GM12878 (cell line): ENCODE measurements at regions not wholly inside any gene's neighbourhood (a gene's known extent, or its start where the extent isn't known, plus 50 kb on each side); places are given as distances from the start of the nearest gene placed in this dataset.

Experiments
- ATAC-seq: fragments of 200-7000 bp; cut with Tn5 transposase; 3 replicates; pipeline ENCODE4 v1.9.1; 2020; ENCODE audit warnings: mild to moderate bottlenecking, moderate library complexity
- BruUV-seq: library from RNA; stranded (reverse); fragments of 400-500 nt; replicated peaks from 2 replicates; lab custom pipeline; 2021; lab: Mats Ljungman, UMichigan
- CTCF ChIA-PET: fragments of 300-600 bp; sonication (Branson Sonifier 250); formaldehyde crosslinking; extraction: SDS; loops from one replicate; lab custom pipeline; 2021; ENCODE audit warnings: inconsistent platforms; lab: Yijun Ruan, JAX
- POLR2A ChIA-PET: fragments of 350-600 bp; formaldehyde crosslinking; extraction: SDS; loops from one replicate; lab custom pipeline; 2021; ENCODE audit warnings: inconsistent platforms; lab: Charles Lee
- RAD21 ChIA-PET: fragments of 300-600 bp; sonication (Branson Sonifier 250); formaldehyde crosslinking; loops from one replicate; lab custom pipeline; 2023; ENCODE audit warnings: antibody characterized with exemption; ENCODE audit not compliant: unreplicated experiment; lab: Charles Lee
- SMC1A ChIA-PET: fragments of 300-600 bp; sonication (Branson Sonifier 250); formaldehyde crosslinking; loops from one replicate; lab custom pipeline; 2023; ENCODE audit not compliant: unreplicated experiment, uncharacterized antibody; lab: Charles Lee
- DNase-seq: peaks from one replicate; pipeline ENCODE4 v3.0.0-alpha.2; 2011; ENCODE audit warnings: low read depth, low spot score
- FAIRE-seq: peaks from 3 replicates; lab custom pipeline; 2011; peaks lifted over from hg19 to GRCh38; lab: Jason Lieb, UNC
- H2AFZ ChIP-seq: 2 replicates; pipeline ENCODE4 v1.6.0; 2011; ENCODE audit warnings: low read depth, low read length, control low read depth; ENCODE audit not compliant: control insufficient read depth
- H3K27ac ChIP-seq: 2 replicates; pipeline ENCODE4 v1.5.1; 2011; ENCODE audit warnings: control low read depth; ENCODE audit not compliant: control insufficient read depth, insufficient read depth
- H3K27me3 ChIP-seq, 2 experiments: replicated peaks in 1 of 2; 2 replicates each; pipeline versions ENCODE4 v1.6.0 to v1.6.1; 2011; ENCODE audit warnings: low read length in 1 of 2; ENCODE audit not compliant: control insufficient read depth in 2 of 2, insufficient read depth in 2 of 2
- H3K36me3 ChIP-seq, 2 experiments: 2 replicates each; pipeline ENCODE4 v1.5.1; 2011; ENCODE audit warnings: low read length in 1 of 2; ENCODE audit not compliant: control insufficient read depth in 2 of 2, insufficient read depth in 2 of 2
- H3K4me1 ChIP-seq: 2 replicates; pipeline ENCODE4 v1.6.1; 2011; ENCODE audit warnings: mild to moderate bottlenecking, low read length, moderate library complexity, mixed read lengths; ENCODE audit not compliant: control insufficient read depth, insufficient read depth
- H3K4me2 ChIP-seq: 2 replicates; pipeline ENCODE4 v1.6.0; 2011; ENCODE audit warnings: control low read depth; ENCODE audit not compliant: control insufficient read depth, insufficient read depth
- H3K4me3 ChIP-seq: fragments of 200-600 bp; sonication (generic); 2 replicates; pipeline ENCODE4 v1.5.1; 2016
- H3K79me2 ChIP-seq: 2 replicates; pipeline ENCODE4 v1.6.0; 2011; ENCODE audit warnings: low read length; ENCODE audit not compliant: control insufficient read depth, insufficient read depth
- H3K9ac ChIP-seq: 2 replicates; pipeline ENCODE4 v1.8.0; 2011; ENCODE audit warnings: low read length, control low read depth, mixed read lengths; ENCODE audit not compliant: control insufficient read depth, insufficient read depth
- H3K9me3 ChIP-seq: replicated peaks from 3 replicates; pipeline ENCODE4 v1.5.1; 2011; ENCODE audit warnings: mild to moderate bottlenecking, low read length; ENCODE audit not compliant: control insufficient read depth, insufficient read depth
- H4K20me1 ChIP-seq: 2 replicates; pipeline ENCODE4 v1.6.0; 2011; ENCODE audit not compliant: control insufficient read depth, insufficient read depth
- BHLHE40 ChIP-seq, 2 experiments: fragments of 450-650 bp in 1 of 2; IDR thresholded peaks; 2 replicates each; pipeline ENCODE4 v1.6.1; 2011 to 2017; ENCODE audit warnings: low read depth in 2 of 2, borderline replicate concordance in 1 of 2, improper control_type of control experiment in 1 of 2, low read length in 1 of 2, mild to moderate bottlenecking in 1 of 2
- CHD2 ChIP-seq: IDR thresholded peaks from 2 replicates; pipeline ENCODE4 v1.6.1; 2011; ENCODE audit warnings: low read depth, low read length, improper control_type of control experiment, borderline replicate concordance
- EED ChIP-seq: sonication (generic); IDR thresholded peaks from 2 replicates; pipeline ENCODE4 v1.6.1; 2016; ENCODE audit warnings: antibody characterized with exemption, low read depth
- KLF5 ChIP-seq: fragments of 450-650 bp; IDR thresholded peaks from 2 replicates; pipeline ENCODE4 v1.6.1; 2014; ENCODE audit warnings: mild to moderate bottlenecking; ENCODE audit not compliant: partially characterized antibody
- NFYA ChIP-seq: IDR thresholded peaks from 2 replicates; pipeline ENCODE4 v1.6.1; 2011; ENCODE audit warnings: low read depth, mild to moderate bottlenecking, low read length, improper control_type of control experiment, borderline replicate concordance
- SIN3A ChIP-seq: IDR thresholded peaks from 2 replicates; pipeline ENCODE4 v1.6.1; 2012; ENCODE audit warnings: low read depth, low read length, improper control_type of control experiment
- SMARCA5 ChIP-seq: fragments of 450-650 bp; IDR thresholded peaks from 2 replicates; pipeline ENCODE4 v1.6.1; 2017; ENCODE audit warnings: mild to moderate bottlenecking
- STAT3 ChIP-seq: IDR thresholded peaks from 2 replicates; pipeline ENCODE4 v1.6.1; 2011; ENCODE audit warnings: low read depth, low read length, improper control_type of control experiment
- ZBTB4 ChIP-seq: fragments of 450-650 bp; formaldehyde crosslinking; IDR thresholded peaks from 2 replicates; pipeline ENCODE4 v1.4.0; 2022; ENCODE audit warnings: mild to moderate bottlenecking, moderate library complexity
- ZNF687 ChIP-seq: fragments of 450-650 bp; IDR thresholded peaks from 2 replicates; pipeline ENCODE4 v1.6.1; 2017; ENCODE audit warnings: mild to moderate bottlenecking, moderate library complexity
- WGBS: methylation state at CpG from one replicate; pipeline ENCODE4 v1.1.6; 2016; ENCODE audit warnings: low lambda C conversion rate; ENCODE audit not compliant: insufficient replicate concordance, insufficient coverage; ENCODE audit errors: missing lambda C conversion rate; 5-methylcytosine and 5-hydroxymethylcytosine counted together
- in situ Hi-C: fragments of 300-500 bp; cut with MboI; formaldehyde crosslinking; loops from 9 replicates; pipeline ENCODE4 v1.14.3; 2018; ENCODE audit warnings: mixed read lengths
- intact Hi-C: fragments of 100-400 bp; cut with micrococcal nuclease; formaldehyde crosslinking; loops from one replicate; pipeline ENCODE4 v1.14.2; 2022; ENCODE audit not compliant: unreplicated experiment

- no peak for FAIRE-seq
- CTCF ChIA-PET: interaction anchor here (1.2 kb wide), 1 partner anchor 12 kb away, joined by 3 read pairs; no protein-coding TSS in a partner anchor
- Histone ChIP-seq H3K79me2 (no peaks in the 10 kb centered on the region), H3K27me3 (no peaks in the 10 kb centered on the region), H3K27ac (no peak overlapping the region), H3K4me3 (no peak overlapping the region), H2AFZ (no peak overlapping the region), H3K4me2 (no peak overlapping the region), H3K4me1 (no peaks in the 10 kb centered on the region), H3K9ac (no peak overlapping the region), H3K9me3 (no peaks in the 10 kb centered on the region), H4K20me1 (no peaks in the 10 kb centered on the region), H3K36me3 (no peaks in the 10 kb centered on the region)
- BruUV-seq: no TSS peak
- 4% methylated on average over 5 of the region's 5 CpGs for WGBS
- POLR2A ChIA-PET: no interaction called here
- RAD21 ChIA-PET: no interaction called here
- no peak for TF ChIP-seq ZBTB4 (CRISPR knock-in tag)
- no peak for TF ChIP-seq KLF5
- no peak for TF ChIP-seq CHD2
- no peak for TF ChIP-seq EED
- no peak for ATAC-seq
- SMC1A ChIA-PET: no interaction called here
- DNase-seq: no peak
- in situ Hi-C loops (no loop called here), intact Hi-C loops (no loop called here)
Observed at GRCh38 chrX:46257451-46257879, 287.8 kb downstream of the ZNF674 start.

GRCh38 chrX:46256875-46257274, 288.3 kb downstream of the ZNF674 start:
- Histone ChIP-seq H2AFZ (no peak overlapping the region), H3K4me2 (no peak overlapping the region), H3K79me2 (no peaks in the 10 kb centered on the region), H3K9ac (no peak overlapping the region), H3K9me3 (no peaks in the 10 kb centered on the region), H3K4me1 (no peaks in the 10 kb centered on the region), H4K20me1 (no peaks in the 10 kb centered on the region), H3K36me3 (no peaks in the 10 kb centered on the region), H3K27me3 (no peaks in the 10 kb centered on the region), H3K27ac (no peak overlapping the region), H3K4me3 (no peak overlapping the region)
- FAIRE-seq: no peak
- 32% methylated on average over 1 of the region's 1 CpG for WGBS
- ATAC-seq: no peak
- ChIA-PET CTCF (interaction anchor here (1.2 kb wide), 1 partner anchor 12 kb away, joined by 3 read pairs; no protein-coding TSS in a partner anchor), POLR2A (no interaction called here), RAD21 (no interaction called here), SMC1A (no interaction called here)
- TF ChIP-seq BHLHE40 (IDR thresholded peaks at IDR 0.05; ENCODE audit: borderline replicate concordance in 1 of 2, low read depth in 2 of 2, low read length in 1 of 2) (no peak), ZNF687 (no peak), NFYA (no peak), SMARCA5 (no peak), SIN3A (no peak), STAT3 (no peak)
- no peak for DNase-seq
- intact Hi-C loops (no loop called here), in situ Hi-C loops (no loop called here)
- no TSS peak for BruUV-seq
